PFSK-1 (cell line): ENCODE measurements at regions not wholly inside any gene's neighbourhood (a gene's known extent, or its start where the extent isn't known, plus 50 kb on each side); places are given as distances from the start of the nearest gene placed in this dataset.

ENCODE experiments used
- FOXP2 ChIP-seq: optimal IDR thresholded peaks from 2 replicates; pipeline ENCODE3; 2011; ENCODE audit warnings: borderline replicate concordance, control low read depth, inconsistent platforms; ENCODE audit not compliant: insufficient read depth; ENCODE audit errors: extremely low read length, extremely low read depth
- POLR2AphosphoS5 ChIP-seq: IDR thresholded peaks from 2 replicates; pipeline ENCODE4 v1.6.1; 2012; ENCODE audit warnings: low read depth, mild to moderate bottlenecking, control low read depth, low read length, moderate library complexity
- REST ChIP-seq, 2 experiments: IDR thresholded peaks; 2 replicates each; pipeline versions ENCODE4 v1.6.1 to v1.8.0; 2011 to 2012; ENCODE audit warnings: low read depth in 2 of 2, low read length in 2 of 2, control low read depth in 1 of 2, inconsistent platforms in 1 of 2, mild to moderate bottlenecking in 1 of 2, moderate library complexity in 1 of 2; ENCODE audit not compliant: insufficient read depth in 1 of 2
- SIN3A ChIP-seq: IDR thresholded peaks from 2 replicates; pipeline ENCODE4 v1.6.1; 2012; ENCODE audit warnings: mild to moderate bottlenecking, low read length, moderate library complexity, borderline replicate concordance; ENCODE audit not compliant: insufficient read depth
- TAF1 ChIP-seq: IDR thresholded peaks from 2 replicates; pipeline ENCODE4 v1.6.1; 2012; ENCODE audit warnings: low read length, control low read depth, borderline replicate concordance; ENCODE audit not compliant: insufficient read depth

GRCh38 chr20:6966721-6967120 is 199.2 kb downstream of the BMP2 start:
- TF ChIP-seq POLR2AphosphoS5 (no peak), REST (IDR thresholded peaks at IDR 0.05; ENCODE audit: insufficient read depth in 1 of 2, low read depth in 2 of 2, low read length in 2 of 2) (no peak), SIN3A (no peak), TAF1 (no peak), FOXP2 (no peak)
